HCT116 (cell line): ENCODE measurements at regions not wholly inside any gene's neighbourhood (a gene's known extent, or its start where the extent isn't known, plus 50 kb on each side); places are given as distances from the start of the nearest gene placed in this dataset.

Experiments used
- ATAC-seq: fragments of 200-7000 bp; cut with Tn5 transposase; 2 replicates; pipeline ENCODE4 v1.9.1; 2020; ENCODE audit warnings: mild to moderate bottlenecking, moderate library complexity
- BruUV-seq: library from RNA; stranded (reverse); fragments of 400-500 nt; replicated peaks from 2 replicates; lab custom pipeline; 2021; lab: Mats Ljungman, UMichigan
- CTCF ChIA-PET: fragments of 300-600 bp; sonication (Branson Sonifier 250); formaldehyde crosslinking; loops from one replicate; lab custom pipeline; 2021; ENCODE audit warnings: antibody characterized with exemption; lab: Charles Lee
- POLR2A ChIA-PET: fragments of 300-600, 350-600 bp; sonication (Branson Sonifier 250); formaldehyde crosslinking; loops from one replicate; lab custom pipeline; 2021; ENCODE audit warnings: antibody characterized with exemption; lab: Charles Lee
- RAD21 ChIA-PET, 2 experiments: fragments of 300-600 bp; sonication (Branson Sonifier 250); formaldehyde crosslinking; loops; one replicate each; lab custom pipeline; 2023; ENCODE audit warnings: low total read pairs in 2 of 2; ENCODE audit not compliant: uncharacterized antibody in 2 of 2, unreplicated experiment in 2 of 2, low non-redundant PET in 1 of 2; lab: Charles Lee
- DNase-seq: peaks from one replicate; pipeline ENCODE4 v3.0.0-alpha.2; 2010; ENCODE audit warnings: low read depth, low spot score
- H2AFZ ChIP-seq: fragments of 200-600 bp; shearing (Covaris generic), sonication (generic); 2 replicates; pipeline ENCODE4 v1.6.1; 2017; ENCODE audit warnings: low read depth, mixed run types, mixed read lengths, antibody characterized with exemption, low read length; ENCODE audit not compliant: poor library complexity, severe bottlenecking
- H3K27ac ChIP-seq: 2 replicates; pipeline ENCODE4 v1.5.1; 2012; ENCODE audit warnings: low read depth, low read length
- H3K27me3 ChIP-seq: fragments of 200-600 bp; sonication (generic); 2 replicates; pipeline ENCODE4 v1.6.1; 2016; ENCODE audit warnings: mixed run types, low read length, mixed read lengths; ENCODE audit not compliant: insufficient read depth
- H3K36me3 ChIP-seq, 2 experiments: fragments of 200-500 bp in 1 of 2; fragments of 200-600 bp in 1 of 2; sonication (Bioruptor generic) in 1 of 2; sonication (generic) in 1 of 2; 2 replicates each; pipeline versions ENCODE4 v1.5.1 to v1.6.1; 2014 to 2016; ENCODE audit warnings: low read length in 2 of 2, inconsistent platforms in 1 of 2, mixed read lengths in 1 of 2, mixed run types in 1 of 2; ENCODE audit not compliant: insufficient read depth in 2 of 2, control insufficient read depth in 1 of 2
- H3K4me1 ChIP-seq, 2 experiments: fragments of 200-600 bp in 1 of 2; sonication (generic) in 1 of 2; 2 replicates each; pipeline versions ENCODE4 v1.5.1 to v1.6.1; 2012 to 2017; ENCODE audit warnings: low read length in 2 of 2, inconsistent platforms in 1 of 2, mild to moderate bottlenecking in 1 of 2, mixed read lengths in 1 of 2, mixed run types in 1 of 2, moderate library complexity in 1 of 2; ENCODE audit not compliant: insufficient read depth in 2 of 2, control insufficient read depth in 1 of 2
- H3K4me2 ChIP-seq: fragments of 200-600 bp; sonication (generic); 2 replicates; pipeline ENCODE4 v1.6.1; 2017; ENCODE audit warnings: mixed run types, low read length, mixed read lengths
- H3K4me3 ChIP-seq, 2 experiments: fragments of 200-600 bp in 1 of 2; sonication (generic) in 1 of 2; replicated peaks in 1 of 2; 2 replicates each; pipeline ENCODE4 v1.5.1; 2011 to 2016; ENCODE audit warnings: low read length in 2 of 2, control low read depth in 1 of 2, low read depth in 1 of 2, mild to moderate bottlenecking in 1 of 2, mixed read lengths in 1 of 2, mixed run types in 1 of 2
- H3K79me2 ChIP-seq: fragments of 200-600 bp; sonication (generic); 2 replicates; pipeline ENCODE4 v1.6.1; 2017; ENCODE audit warnings: mild to moderate bottlenecking, mixed run types, low read length, moderate library complexity, mixed read lengths; ENCODE audit not compliant: insufficient read depth
- H3K9ac ChIP-seq: fragments of 200-600 bp; sonication (generic); 2 replicates; pipeline ENCODE4 v1.6.1; 2016; ENCODE audit warnings: low read length, mixed read lengths
- H3K9me2 ChIP-seq: fragments of 200-600 bp; sonication (generic), shearing (Covaris generic); 2 replicates; pipeline ENCODE4 v1.6.1; 2017; ENCODE audit warnings: mixed run types, mild to moderate bottlenecking, moderate library complexity; ENCODE audit not compliant: insufficient read depth
- H3K9me3 ChIP-seq, 2 experiments: fragments of 200-500 bp in 1 of 2; fragments of 200-600 bp in 1 of 2; sonication (Bioruptor generic) in 1 of 2; sonication (generic) in 1 of 2; 2 replicates each; pipeline ENCODE4 v1.6.1; 2014 to 2017; ENCODE audit warnings: low read length in 2 of 2, mixed read lengths in 2 of 2, inconsistent platforms in 1 of 2, low read depth in 1 of 2, mild to moderate bottlenecking in 1 of 2, mixed run types in 1 of 2, moderate library complexity in 1 of 2; ENCODE audit not compliant: control insufficient read depth in 1 of 2, insufficient read depth in 1 of 2
- H4K20me1 ChIP-seq: fragments of 200-600 bp; sonication (generic), shearing (Covaris generic); 2 replicates; pipeline ENCODE4 v1.6.1; 2017; ENCODE audit warnings: mixed run types, mild to moderate bottlenecking, moderate library complexity; ENCODE audit not compliant: insufficient read depth
- ATF3 ChIP-seq: IDR thresholded peaks from 2 replicates; pipeline ENCODE4 v1.6.1; 2012
- CBX3 ChIP-seq: IDR thresholded peaks from 2 replicates; pipeline ENCODE4 v1.6.1; 2012; ENCODE audit warnings: low read depth
- CEBPB ChIP-seq: IDR thresholded peaks from 2 replicates; pipeline ENCODE4 v1.6.1; 2012; ENCODE audit warnings: low read depth
- EGR1 ChIP-seq: IDR thresholded peaks from 2 replicates; pipeline ENCODE4 v1.6.1; 2012; ENCODE audit warnings: low read depth
- ELF1 ChIP-seq: IDR thresholded peaks from 2 replicates; pipeline ENCODE4 v1.6.1; 2012; ENCODE audit warnings: low read depth, borderline replicate concordance
- EZH2 ChIP-seq: fragments of 200-600 bp; sonication (generic); IDR thresholded peaks from 2 replicates; pipeline ENCODE4 v1.6.1; 2017; ENCODE audit warnings: antibody characterized with exemption, mixed run types
- FOSL1 ChIP-seq: IDR thresholded peaks from 2 replicates; pipeline ENCODE4 v1.6.1; 2012; ENCODE audit warnings: low read depth
- JUND ChIP-seq: IDR thresholded peaks from 2 replicates; pipeline ENCODE4 v1.6.1; 2012
- POLR2A ChIP-seq: IDR thresholded peaks from 2 replicates; pipeline ENCODE4 v1.7.0; 2011; ENCODE audit warnings: borderline replicate concordance; ENCODE audit not compliant: insufficient read depth, insufficient read length; ENCODE audit errors: extremely low read depth
- POLR2AphosphoS5 ChIP-seq: IDR thresholded peaks from 2 replicates; pipeline ENCODE4 v1.6.1; 2011; ENCODE audit warnings: mild to moderate bottlenecking, low read depth, low read length, moderate library complexity
- RAD21 ChIP-seq: IDR thresholded peaks from 2 replicates; pipeline ENCODE4 v1.6.1; 2012; ENCODE audit warnings: low read depth, mild to moderate bottlenecking
- SP1 ChIP-seq: IDR thresholded peaks from 2 replicates; pipeline ENCODE4 v1.6.1; 2012; ENCODE audit warnings: low read depth
- SRF ChIP-seq: IDR thresholded peaks from 2 replicates; pipeline ENCODE4 v1.6.1; 2012; ENCODE audit warnings: low read depth
- TCF7L2 ChIP-seq: IDR thresholded peaks from 2 replicates; pipeline ENCODE4 v1.7.0; 2011; ENCODE audit warnings: borderline replicate concordance, inconsistent platforms; ENCODE audit not compliant: insufficient read depth, insufficient read length; ENCODE audit errors: extremely low read depth
- YY1 ChIP-seq: IDR thresholded peaks from 2 replicates; pipeline ENCODE4 v1.6.1; 2011; ENCODE audit warnings: low read length, low read depth, moderate library complexity, mild to moderate bottlenecking; ENCODE audit not compliant: insufficient replicate concordance; ENCODE audit errors: extremely low read depth
- ZBTB33 ChIP-seq: IDR thresholded peaks from 2 replicates; pipeline ENCODE4 v1.6.1; 2011; ENCODE audit warnings: mild to moderate bottlenecking, low read length, moderate library complexity; ENCODE audit not compliant: insufficient replicate concordance; ENCODE audit errors: extremely low read depth
- ZFX ChIP-seq: fragments of 450-650 bp; IDR thresholded peaks from 2 replicates; pipeline ENCODE4 v1.6.1; 2017
- ZNF274 ChIP-seq: fragments of 200-500 bp; sonication (Bioruptor generic); IDR thresholded peaks from 2 replicates; pipeline ENCODE4 v1.6.1; 2014; ENCODE audit warnings: mild to moderate bottlenecking, low read depth, low read length, inconsistent platforms
- intact Hi-C: fragments of 100-400 bp; cut with micrococcal nuclease; formaldehyde crosslinking; loops from 2 replicates; pipeline ENCODE4 v1.10.0; 2022
- TF ChIP-seq, protein P1 (sequence below), 3 experiments: fragments of 200-600 bp in 1 of 3; sonication (generic) in 1 of 3; IDR thresholded peaks in 2 of 3; conservative IDR thresholded peaks in 1 of 3; 2 replicates each; pipeline ENCODE4 v1.5.1; 2012 to 2017; ENCODE audit warnings: low read depth in 2 of 3, low read length in 2 of 3, antibody characterized with exemption in 1 of 3, borderline replicate concordance in 1 of 3, control low read depth in 1 of 3, mild to moderate bottlenecking in 1 of 3, mixed read lengths in 1 of 3, mixed run types in 1 of 3, moderate library complexity in 1 of 3; ENCODE audit not compliant: insufficient read depth in 1 of 3
- TF ChIP-seq, protein P2 (sequence below): IDR thresholded peaks from 2 replicates; pipeline ENCODE4 v1.6.1; 2012

DNA sequence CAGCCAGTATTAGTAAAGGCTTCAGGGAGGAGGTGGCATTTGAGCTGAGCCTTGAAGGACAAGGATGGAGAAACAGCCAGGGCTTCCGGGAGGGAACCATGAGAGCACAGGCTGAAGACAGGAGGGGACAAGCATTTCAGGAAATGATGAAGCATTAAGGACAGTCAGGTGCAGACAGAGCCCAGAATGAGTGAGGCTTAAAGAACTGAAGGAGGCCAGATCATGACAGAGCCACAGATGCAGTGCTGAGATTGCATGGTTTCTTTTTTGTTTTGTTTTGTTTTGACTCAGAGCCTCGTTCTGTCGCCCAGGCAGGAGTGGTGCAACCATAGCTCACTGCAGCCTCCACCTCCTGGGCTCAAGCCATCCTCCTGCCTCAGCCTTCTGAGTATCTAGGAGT is 211.5 kb downstream of the SOX9 start:
- Histone ChIP-seq H3K27ac (no peak overlapping the region), H3K9me2 (no peaks in the 10 kb centered on the region), H3K9ac (no peak overlapping the region), H3K27me3 (no peaks in the 10 kb centered on the region), H4K20me1 (no peaks in the 10 kb centered on the region), H2AFZ (no peak overlapping the region), H3K4me3 (no peak overlapping the region), H3K4me2 (no peak overlapping the region), H3K79me2 (no peaks in the 10 kb centered on the region), H3K9me3 (no peaks in the 10 kb centered on the region), H3K4me1 (peaks cover 1 to 3% of the 10 kb centered on the region in 2 experiments; a peak in 2 of 4 replicates), H3K36me3 (no peaks in the 10 kb centered on the region)
- intact Hi-C loops = no loop called here
- BruUV-seq = no TSS peak
- RAD21 ChIA-PET = no interaction called here
- POLR2A ChIA-PET = no interaction called here
- TF ChIP-seq, protein P1, sequence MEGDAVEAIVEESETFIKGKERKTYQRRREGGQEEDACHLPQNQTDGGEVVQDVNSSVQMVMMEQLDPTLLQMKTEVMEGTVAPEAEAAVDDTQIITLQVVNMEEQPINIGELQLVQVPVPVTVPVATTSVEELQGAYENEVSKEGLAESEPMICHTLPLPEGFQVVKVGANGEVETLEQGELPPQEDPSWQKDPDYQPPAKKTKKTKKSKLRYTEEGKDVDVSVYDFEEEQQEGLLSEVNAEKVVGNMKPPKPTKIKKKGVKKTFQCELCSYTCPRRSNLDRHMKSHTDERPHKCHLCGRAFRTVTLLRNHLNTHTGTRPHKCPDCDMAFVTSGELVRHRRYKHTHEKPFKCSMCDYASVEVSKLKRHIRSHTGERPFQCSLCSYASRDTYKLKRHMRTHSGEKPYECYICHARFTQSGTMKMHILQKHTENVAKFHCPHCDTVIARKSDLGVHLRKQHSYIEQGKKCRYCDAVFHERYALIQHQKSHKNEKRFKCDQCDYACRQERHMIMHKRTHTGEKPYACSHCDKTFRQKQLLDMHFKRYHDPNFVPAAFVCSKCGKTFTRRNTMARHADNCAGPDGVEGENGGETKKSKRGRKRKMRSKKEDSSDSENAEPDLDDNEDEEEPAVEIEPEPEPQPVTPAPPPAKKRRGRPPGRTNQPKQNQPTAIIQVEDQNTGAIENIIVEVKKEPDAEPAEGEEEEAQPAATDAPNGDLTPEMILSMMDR (IDR thresholded peaks at IDR 0.05 in 2 of 3, conservative IDR thresholded peaks at IDR 0.05 in 1 of 3; ENCODE audit: borderline replicate concordance in 1 of 3, insufficient read depth in 1 of 3, low read depth in 2 of 3, low read length in 2 of 3) = no peak
- TF ChIP-seq RAD21 (no peak), SP1 (no peak), FOSL1 (no peak), EGR1 (no peak), TCF7L2 (no peak), POLR2A (no peak), ATF3 (no peak), POLR2AphosphoS5 (no peak), CEBPB (no peak), ZFX (no peak), ELF1 (no peak), ZBTB33 (no peak), JUND (no peak), CBX3 (no peak), SRF (no peak), EZH2 (no peak), ZNF274 (no peak), YY1 (no peak)
- TF ChIP-seq, protein P2, sequence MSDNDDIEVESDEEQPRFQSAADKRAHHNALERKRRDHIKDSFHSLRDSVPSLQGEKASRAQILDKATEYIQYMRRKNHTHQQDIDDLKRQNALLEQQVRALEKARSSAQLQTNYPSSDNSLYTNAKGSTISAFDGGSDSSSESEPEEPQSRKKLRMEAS = no peak
- CTCF ChIA-PET = no interaction called here
- DNase-seq (no peak), ATAC-seq (no peak)
